T47D (cell line): ENCODE measurements at regions not wholly inside any gene's neighbourhood (a gene's known extent, or its start where the extent isn't known, plus 50 kb on each side); places are given as distances from the start of the nearest gene placed in this dataset.
A peak's percentile ranks its signal among the peaks of the same experiment; 100 is the strongest.

Experiments used
- DNase-seq, 2 experiments: peaks; one replicate each; pipeline versions ENCODE4 v3.0.0 to v3.0.0-alpha.2; 2011 to 2012; ENCODE audit warnings: low read depth in 1 of 2, low spot score in 1 of 2
- JUND ChIP-seq: IDR thresholded peaks from 2 replicates; pipeline ENCODE4 v1.6.1; 2012; ENCODE audit warnings: low read depth
- in situ Hi-C: cut with HindIII; loops from 2 replicates; pipeline ENCODE4 v1.10.0; 2016; ENCODE audit warnings: low sequenced_read_pairs, low pct_unique_long_range_greater_than_20kb

DNA sequence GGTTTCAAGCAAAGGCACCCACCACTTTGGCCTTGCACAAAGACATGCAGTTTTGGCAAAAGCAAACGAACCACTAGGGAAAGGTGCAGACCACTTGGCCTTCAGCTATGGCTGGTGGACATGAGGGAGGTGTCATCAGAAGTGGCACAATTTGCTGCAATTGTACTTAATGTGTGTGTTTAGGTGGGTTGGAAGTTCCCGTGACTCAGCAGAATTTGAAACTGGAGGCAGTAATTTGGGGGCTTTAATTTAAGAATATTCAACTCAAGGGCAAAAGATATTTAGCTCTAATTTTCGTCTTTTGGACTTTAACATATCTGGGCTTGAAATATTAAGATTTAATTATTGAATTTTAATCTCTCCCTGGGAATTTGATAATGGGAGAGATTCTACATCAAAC, 115.6 kb upstream of the NOCT start:
- TF ChIP-seq JUND: no peak
- in situ Hi-C loops: no loop called here
- no peak for DNase-seq

DNA sequence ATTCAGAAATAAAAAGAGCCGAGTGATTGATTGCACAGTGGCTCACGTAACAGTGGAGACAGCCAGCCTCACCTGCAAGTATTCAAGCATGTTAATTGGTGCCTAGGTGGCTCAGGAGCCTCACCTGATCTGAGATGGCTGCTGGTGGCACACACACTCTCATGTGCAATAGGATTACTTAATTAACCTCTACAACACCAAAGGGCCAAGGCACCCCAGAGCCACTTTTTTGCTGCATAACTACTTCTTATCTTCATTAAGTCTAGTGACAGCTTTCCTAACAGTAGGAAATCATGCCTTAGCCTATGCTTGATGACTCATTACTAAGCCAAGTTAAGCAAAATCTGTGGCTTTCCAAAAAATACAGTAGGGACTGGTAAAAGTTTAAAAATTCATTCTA, 117.3 kb upstream of the NOCT start:
- in situ Hi-C loops: no loop called here
- no peak for DNase-seq

DNA sequence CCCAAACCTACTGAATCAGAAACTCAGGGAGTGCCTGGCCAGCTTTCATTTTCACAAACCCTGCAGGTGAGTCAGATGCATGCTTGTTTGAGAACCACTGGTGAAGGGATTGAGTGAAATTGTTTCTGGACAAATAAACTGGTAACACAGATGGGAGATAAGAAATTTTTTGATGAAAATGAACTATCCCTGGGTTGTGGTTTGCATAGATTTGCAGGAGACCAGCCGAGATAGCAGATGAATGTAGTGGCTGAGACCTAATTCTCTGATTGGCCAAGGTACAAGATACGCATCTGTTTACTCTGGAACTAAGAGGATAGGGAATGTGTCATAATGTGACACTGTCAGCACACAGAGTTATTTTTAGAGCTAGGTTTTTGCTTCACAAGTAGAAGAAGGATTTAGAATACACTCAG, 117.8 kb upstream of the NOCT start:
- in situ Hi-C loops: no loop called here
- DNase-seq: peak; percentile 12 to 97
- peak; percentile 84; the same call in 1 of the 2 replicates for TF ChIP-seq JUND

More for the DNA sequence above, 117.3 kb upstream of the NOCT start:
- TF ChIP-seq JUND: no peak

DNA sequence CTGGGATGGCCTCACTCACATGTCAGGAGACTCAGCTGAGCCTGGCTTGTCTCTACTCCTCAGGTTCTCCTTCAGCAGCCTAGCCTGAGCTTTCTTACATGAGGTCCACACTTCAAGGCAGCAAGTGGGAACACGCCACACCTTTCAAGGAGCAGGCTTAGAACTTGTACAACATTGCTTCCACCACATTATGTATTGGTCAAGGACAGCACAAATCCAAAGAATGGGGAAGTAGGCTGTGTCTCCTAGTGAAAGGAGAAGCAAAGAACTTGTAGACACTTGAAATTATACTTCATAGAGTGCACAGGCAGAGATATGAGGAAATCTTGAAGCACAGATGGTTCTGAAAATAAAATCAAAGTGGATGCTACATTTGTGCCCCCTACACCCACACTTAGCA, 120.9 kb upstream of the NOCT start:
- DNase-seq: no peak
- in situ Hi-C loops: no loop called here
- TF ChIP-seq JUND: no peak

DNA sequence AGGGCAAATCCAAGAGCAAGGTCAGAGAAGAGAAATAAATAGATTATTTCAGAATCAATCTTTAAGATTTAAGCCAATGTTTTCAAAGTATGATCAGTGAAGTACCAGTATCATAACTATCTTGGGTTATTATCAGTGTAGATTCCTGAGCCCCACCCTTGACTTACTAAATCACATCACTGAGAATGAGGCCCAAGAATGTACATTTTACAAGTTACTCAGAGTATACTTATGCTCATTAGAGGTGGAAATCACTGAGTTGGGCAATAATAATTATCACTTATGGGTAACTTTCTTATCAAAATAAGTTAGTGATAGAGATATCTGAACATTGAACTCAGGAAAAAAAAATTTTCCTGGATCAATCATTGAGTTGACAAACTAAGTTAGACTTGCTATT, 121.6 kb upstream of the NOCT start:
- in situ Hi-C loops: no loop called here
- no peak for DNase-seq
- TF ChIP-seq JUND: no peak

DNA sequence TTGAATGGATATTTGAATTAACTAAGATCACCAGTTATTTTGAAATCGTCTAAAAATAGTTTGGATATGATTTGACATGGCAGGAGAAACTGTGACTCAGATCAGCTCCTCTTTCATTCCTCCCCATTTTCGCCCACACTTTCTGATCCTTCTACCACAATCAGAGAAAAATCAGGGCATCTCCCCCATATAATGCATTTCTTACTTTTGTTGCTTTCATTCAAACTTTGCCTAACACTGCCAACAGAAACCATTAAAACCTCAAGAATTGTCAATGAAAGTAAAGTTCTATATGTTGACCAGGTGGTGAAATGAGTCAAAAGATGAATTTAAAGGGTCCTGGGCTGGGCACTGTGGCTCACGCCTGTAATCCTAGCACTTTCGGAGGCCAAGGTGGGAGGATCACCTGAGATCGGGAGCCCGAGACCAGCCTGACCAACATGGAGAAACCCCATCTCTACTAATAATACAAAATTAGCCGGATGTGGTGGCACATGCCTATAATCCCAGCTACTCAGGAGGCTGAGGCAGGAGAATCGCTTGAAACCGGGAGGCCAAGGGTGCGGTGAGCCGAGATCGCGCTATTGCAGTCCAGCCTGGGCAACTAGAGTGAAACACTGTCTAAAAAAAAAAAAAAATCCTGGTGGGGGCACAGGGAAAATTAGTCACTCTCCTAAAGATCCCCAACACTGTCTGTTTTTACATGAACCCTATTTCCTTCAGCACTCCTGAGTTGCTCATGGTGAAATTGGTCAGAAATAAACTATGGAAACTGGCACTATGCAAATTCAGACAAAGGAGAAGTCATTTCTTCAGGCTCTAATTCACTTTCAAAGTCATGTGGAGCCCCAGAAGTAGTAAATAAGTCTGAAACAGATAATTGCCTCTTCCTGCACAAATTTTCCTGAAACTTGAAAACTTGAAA, 122.8 kb upstream of the NOCT start:
- no peak for DNase-seq
- in situ Hi-C loops: no loop called here

DNA sequence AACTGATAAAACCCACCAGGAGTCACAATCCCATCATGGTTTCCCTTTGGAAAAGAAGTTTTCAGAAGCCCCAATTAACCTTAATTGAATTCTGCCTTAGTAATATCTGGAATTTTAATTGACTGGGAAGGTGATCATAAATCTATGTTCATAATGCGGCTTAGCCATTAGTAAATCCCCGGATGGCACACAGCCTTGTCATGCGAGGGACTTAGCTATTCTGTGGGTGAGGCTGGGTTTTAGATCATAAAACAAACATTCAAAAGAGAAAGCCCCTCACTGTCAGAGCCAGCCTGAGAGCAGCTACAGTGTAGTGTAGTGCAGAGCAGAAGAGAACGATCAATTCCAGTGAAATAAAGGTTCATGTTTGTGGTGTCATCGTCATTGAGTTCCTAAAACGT, 124.0 kb upstream of the NOCT start:
- DNase-seq: no peak
- in situ Hi-C loops: no loop called here
- TF ChIP-seq JUND: no peak

More for the DNA sequence above, 122.8 kb upstream of the NOCT start:
- TF ChIP-seq JUND: no peak

DNA sequence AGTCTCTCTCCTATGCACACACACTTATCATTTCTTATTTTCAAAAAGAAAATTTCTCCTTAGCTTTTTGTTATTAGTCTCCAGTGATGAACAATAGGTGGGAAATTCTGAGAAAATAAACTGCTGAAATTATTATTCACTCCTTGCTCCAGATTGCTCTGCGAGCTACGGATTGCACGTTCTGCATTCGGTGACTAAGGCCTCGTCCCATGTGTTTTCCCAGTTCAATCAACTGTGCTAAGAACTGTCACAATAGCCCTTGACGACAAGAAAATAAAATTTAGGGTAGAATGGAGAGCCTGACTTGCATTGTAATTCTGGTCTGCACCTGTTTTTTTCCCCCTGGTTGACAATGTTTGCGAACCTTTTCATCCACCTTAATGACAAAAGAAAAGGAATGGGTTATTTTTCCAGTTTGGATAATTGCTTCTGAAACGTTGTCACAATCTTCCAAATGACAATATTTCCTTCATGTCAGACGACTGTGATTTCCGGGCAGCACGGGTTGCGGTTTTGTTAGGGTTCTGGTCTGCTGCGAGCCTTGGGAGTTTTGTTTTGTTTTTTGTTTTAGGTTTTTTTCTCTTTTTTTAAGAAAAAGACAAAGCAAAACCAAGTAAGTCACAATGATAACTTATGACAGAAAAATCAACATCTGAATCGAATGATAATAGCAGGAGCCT, 124.5 kb upstream of the NOCT start:
- DNase-seq: no peak
- TF ChIP-seq JUND: no peak
- in situ Hi-C loops: no loop called here

DNA sequence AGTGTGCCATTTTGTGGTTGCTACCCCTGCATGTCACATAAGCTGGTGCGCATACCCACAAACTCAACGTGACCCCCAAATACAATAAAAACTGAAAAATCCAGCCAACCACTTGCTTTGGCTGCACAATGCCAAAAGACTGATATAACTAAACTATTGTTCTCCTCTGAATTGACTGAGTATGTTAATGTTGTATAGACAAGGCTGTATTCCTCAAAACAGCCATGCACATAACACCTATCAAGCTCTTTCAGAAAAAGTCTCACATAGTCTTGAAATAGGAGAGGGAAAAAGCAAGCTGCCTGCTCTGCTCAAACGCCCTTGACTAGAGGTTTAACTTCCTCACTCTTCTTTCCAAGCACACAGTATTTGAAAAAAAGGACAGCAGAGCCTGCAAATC, 126.4 kb upstream of the NOCT start:
- no peak for TF ChIP-seq JUND
- DNase-seq: no peak
- in situ Hi-C loops: no loop called here

DNA sequence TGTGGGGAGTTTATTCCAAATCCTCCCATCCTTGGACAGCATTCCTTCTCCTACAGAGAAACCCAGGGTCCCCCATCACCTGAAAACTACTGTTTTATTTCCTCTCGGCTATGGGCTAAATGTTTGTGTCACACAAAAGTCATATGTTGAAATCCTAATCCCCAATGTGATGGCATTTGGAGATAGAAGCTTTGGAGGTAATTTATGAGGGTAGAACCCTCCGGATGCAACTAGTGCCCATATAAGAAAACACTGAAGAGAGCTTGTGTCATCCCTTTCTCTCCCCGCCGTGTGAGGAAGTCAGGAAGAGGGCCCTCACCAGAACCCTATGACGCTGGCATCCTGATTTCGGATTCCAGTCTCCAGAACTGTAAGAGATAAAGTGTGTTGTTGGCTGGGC, 127.8 kb upstream of the NOCT start:
- in situ Hi-C loops: no loop called here
- TF ChIP-seq JUND: no peak
- DNase-seq: no peak

DNA sequence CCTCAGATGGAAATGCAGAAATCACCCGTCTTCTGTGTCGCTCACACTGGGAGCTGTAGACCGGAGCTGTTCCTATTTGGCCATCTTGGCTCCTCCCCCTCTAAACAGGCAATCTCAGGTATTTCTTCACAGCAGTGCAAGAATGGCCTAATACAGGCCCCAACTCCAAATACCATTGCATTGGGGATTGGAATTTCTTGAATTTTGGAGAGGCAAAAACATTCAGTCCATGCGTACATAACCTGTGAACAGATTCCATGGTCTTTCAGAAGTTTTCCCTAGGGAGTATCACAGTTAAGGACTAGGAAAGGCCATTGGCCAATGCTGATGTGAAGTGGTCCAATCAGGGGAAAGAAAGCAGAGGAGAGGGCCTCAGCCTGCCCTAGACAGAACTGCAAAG, 128.2 kb upstream of the NOCT start:
- DNase-seq: peak in 1 of 2 experiments; percentile 28
- in situ Hi-C loops: no loop called here
- no peak for TF ChIP-seq JUND

DNA sequence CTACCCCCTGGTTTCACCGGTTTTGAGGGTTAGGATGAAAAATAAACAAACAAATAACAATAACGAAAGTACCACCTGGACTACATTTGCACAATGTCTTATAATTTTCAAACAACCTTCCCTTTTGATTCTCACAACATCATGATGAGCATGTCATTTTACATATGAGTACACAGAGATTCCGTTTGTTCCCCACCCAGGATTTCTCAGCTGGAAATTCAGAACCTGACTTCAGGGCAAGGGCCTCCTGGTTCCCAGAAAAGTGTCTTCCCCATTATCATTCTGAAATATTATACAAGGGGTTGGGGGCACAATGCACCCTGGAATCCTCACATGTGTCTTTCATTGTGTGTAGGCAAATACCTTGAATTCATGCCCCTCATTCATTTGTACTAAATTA, 135.8 kb upstream of the NOCT start:
- DNase-seq: no peak
- TF ChIP-seq JUND: no peak
- in situ Hi-C loops: no loop called here

DNA sequence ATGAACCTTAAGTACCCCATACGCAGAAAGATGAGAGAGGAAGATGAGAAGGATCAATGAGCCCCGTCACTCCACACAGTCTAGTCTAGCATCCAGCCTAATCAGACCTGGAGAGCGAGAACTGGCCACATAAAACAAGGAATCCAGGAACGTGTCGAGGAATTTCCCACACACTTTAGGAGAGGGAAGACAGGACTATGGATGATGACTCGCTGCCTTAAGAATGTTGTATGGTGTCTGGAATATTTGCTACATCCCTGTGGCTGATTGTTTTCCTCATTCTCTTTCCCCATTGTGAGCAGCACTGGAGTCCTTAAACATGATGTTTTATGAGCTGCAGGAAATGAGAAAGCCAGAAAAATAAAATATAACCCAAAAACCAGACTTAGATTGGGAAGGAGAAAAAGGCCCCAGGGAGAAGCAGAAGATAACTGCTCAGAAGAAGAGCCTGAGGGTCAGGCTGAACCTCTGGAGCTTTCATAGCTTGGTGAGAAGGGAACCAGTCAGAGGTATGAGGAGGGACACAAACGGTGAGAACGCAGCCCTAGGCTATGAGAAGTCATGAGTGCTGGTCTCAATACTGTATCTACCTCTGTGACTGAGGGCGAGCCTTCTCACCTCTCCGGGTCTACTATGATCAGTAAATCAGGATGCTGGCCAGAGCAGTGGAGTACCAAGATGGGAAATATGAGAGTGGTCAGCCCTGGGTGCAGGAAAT, 139.5 kb upstream of the NOCT start:
- in situ Hi-C loops: no loop called here
- no peak for TF ChIP-seq JUND
- DNase-seq: peak in 1 of 2 experiments; percentile 80
